ENCODE measurements at regions not wholly inside any gene's neighbourhood (a gene's known extent, or its start where the extent isn't known, plus 50 kb on each side); places are given as distances from the start of the nearest gene placed in this dataset.

DNA sequence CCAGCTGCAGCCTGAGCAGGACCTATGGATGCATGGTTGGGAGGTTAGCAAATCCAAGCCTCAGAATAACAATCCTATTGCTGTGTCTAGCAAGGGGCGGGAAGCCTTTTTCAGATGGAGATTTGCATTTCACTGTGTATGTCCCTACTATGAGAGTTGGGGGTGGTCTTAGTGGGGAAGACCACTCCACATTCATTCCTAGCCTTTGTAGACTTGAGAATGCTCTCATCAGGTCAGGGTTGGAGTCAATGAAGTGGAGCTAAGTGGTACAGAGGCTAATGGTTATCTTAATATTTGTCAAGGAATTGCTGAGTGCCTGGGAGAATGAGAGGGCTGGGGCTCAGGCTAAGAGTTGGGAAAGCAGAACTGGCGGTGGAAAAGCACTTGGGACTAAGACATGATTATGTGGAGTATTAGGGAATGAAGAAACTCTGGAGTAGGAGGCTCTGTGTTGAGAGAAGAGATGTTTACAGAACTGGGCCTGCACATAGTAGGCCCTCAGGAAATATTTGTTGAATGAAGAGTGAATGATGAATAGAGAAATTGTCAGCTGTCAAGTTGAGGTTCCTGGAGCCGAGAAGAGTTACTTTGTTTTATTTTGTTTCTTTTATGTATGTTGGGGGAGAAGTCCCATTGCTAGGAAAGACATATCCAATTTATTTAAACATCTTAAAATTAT is 175.5 kb upstream of the SPRY4 start:
- TF ChIP-seq, protein P1, sequence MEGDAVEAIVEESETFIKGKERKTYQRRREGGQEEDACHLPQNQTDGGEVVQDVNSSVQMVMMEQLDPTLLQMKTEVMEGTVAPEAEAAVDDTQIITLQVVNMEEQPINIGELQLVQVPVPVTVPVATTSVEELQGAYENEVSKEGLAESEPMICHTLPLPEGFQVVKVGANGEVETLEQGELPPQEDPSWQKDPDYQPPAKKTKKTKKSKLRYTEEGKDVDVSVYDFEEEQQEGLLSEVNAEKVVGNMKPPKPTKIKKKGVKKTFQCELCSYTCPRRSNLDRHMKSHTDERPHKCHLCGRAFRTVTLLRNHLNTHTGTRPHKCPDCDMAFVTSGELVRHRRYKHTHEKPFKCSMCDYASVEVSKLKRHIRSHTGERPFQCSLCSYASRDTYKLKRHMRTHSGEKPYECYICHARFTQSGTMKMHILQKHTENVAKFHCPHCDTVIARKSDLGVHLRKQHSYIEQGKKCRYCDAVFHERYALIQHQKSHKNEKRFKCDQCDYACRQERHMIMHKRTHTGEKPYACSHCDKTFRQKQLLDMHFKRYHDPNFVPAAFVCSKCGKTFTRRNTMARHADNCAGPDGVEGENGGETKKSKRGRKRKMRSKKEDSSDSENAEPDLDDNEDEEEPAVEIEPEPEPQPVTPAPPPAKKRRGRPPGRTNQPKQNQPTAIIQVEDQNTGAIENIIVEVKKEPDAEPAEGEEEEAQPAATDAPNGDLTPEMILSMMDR (IDR thresholded peaks at IDR 0.05), result no peak
- no peaks in the 10 kb centered on the region for H3K27me3 Mint-ChIP-seq (ENCODE audit: low read depth)
- no peak for DNase-seq (ENCODE audit: low spot score)
- no peak overlapping the region for H3K4me3 Mint-ChIP-seq (ENCODE audit: unreplicated experiment)
- no peaks in the 10 kb centered on the region for H3K9me3 Mint-ChIP-seq (ENCODE audit: low read depth)
- peaks cover 21% of the 10 kb centered on the region for H3K4me1 Mint-ChIP-seq (ENCODE audit: low read depth)
- no peak overlapping the region for H3K27ac Mint-ChIP-seq (ENCODE audit: unreplicated experiment)
- no peaks in the 10 kb centered on the region for H3K36me3 Mint-ChIP-seq (ENCODE audit: low read depth)

DNA sequence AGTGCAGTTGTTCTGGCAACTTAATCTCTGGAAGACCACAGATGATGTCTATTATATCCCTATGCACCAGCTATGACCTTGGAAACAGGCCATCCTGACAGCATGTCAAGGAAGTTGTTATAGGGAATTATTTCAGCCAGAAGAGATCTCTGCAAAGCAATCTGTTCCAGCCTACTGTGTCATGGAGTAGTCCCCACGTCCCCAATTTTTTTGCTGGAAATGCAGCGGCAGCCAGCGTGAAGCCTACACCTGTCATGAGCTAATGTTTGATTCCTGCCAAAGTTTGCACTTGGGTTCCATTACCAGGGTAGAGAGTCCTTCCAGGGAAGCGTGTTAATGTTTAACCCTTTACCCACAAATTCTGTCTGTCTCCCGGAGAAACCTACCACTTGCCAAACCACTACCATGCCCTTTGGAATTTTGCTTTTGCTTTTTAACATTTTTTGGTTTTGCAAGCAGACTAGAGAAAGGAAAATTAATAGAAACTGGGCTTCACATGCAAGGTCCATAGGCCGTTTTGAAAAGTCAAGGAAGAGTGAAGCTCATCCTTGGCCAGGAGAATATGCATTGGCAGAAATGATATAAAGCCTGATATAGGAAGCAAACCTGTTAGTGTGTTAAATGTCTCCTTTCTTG is 174.9 kb upstream of the SPRY4 start:
- Mint-ChIP-seq H3K9me3 (ENCODE audit: low read depth) (no peaks in the 10 kb centered on the region), H3K4me1 (ENCODE audit: low read depth) (peaks cover 26% of the 10 kb centered on the region), H3K4me3 (ENCODE audit: unreplicated experiment) (no peak overlapping the region), H3K27ac (ENCODE audit: unreplicated experiment) (no peak overlapping the region), H3K27me3 (ENCODE audit: low read depth) (no peaks in the 10 kb centered on the region), H3K36me3 (ENCODE audit: low read depth) (no peaks in the 10 kb centered on the region)
- TF ChIP-seq, protein P1 (IDR thresholded peaks at IDR 0.05), result no peak
- no peak for DNase-seq (ENCODE audit: low spot score)

DNA sequence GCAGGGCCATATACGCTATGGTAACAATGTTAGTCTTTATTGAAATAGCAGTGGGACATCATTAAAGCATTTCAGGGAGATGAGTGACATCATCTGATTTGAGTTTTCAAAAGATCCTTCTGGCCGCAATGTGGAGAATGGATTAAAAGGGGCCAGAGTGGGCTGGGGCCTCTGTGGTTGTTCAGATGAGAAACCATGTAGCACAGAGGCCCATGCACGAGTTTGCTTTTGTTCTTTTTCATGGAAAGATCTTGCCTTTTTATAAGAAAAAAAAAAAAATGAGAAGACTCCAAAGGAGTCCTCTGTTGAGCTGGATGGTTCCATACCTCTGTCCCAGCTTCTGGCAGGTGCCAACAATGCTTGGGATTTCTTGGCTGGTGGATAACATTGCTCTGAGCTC is 173.5 kb upstream of the SPRY4 start:
- DNase-seq (ENCODE audit: low spot score), result no peak
- H3K36me3 Mint-ChIP-seq (ENCODE audit: low read depth), result no peaks in the 10 kb centered on the region
- H3K27ac Mint-ChIP-seq (ENCODE audit: unreplicated experiment), result no peak overlapping the region
- H3K9me3 Mint-ChIP-seq (ENCODE audit: low read depth), result no peaks in the 10 kb centered on the region
- no peak overlapping the region for H3K4me3 Mint-ChIP-seq (ENCODE audit: unreplicated experiment)
- TF ChIP-seq, protein P1 (IDR thresholded peaks at IDR 0.05), result no peak
- H3K27me3 Mint-ChIP-seq (ENCODE audit: low read depth), result no peaks in the 10 kb centered on the region
- peaks cover 28% of the 10 kb centered on the region for H3K4me1 Mint-ChIP-seq (ENCODE audit: low read depth)

DNA sequence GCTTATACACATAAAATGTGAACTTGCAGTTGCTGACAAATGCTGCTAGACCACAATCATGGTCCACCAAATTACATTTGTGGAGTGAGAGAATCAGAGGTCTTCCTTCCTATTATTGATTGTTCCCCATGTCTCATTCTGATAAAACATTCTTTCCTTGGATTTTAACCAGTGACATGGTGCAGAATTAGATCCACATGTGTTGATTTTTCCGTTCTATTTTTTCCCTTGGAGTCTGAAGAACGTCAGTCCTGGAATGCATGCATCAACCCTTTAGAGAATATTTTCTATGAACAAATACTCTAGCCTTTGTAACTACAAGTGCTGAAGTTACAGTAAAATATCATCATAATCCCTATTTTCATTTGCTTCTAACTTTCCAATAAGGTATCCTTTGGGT is 170.7 kb upstream of the SPRY4 start:
- Mint-ChIP-seq H3K27me3 (ENCODE audit: low read depth) (no peaks in the 10 kb centered on the region), H3K4me3 (ENCODE audit: unreplicated experiment) (no peak overlapping the region), H3K36me3 (ENCODE audit: low read depth) (no peaks in the 10 kb centered on the region), H3K27ac (ENCODE audit: unreplicated experiment) (peak overlapping the region; percentile 56), H3K4me1 (ENCODE audit: low read depth) (peaks cover 39% of the 10 kb centered on the region), H3K9me3 (ENCODE audit: low read depth) (no peaks in the 10 kb centered on the region)
- TF ChIP-seq, protein P1 (IDR thresholded peaks at IDR 0.05), result no peak
- no peak for DNase-seq (ENCODE audit: low spot score)

DNA sequence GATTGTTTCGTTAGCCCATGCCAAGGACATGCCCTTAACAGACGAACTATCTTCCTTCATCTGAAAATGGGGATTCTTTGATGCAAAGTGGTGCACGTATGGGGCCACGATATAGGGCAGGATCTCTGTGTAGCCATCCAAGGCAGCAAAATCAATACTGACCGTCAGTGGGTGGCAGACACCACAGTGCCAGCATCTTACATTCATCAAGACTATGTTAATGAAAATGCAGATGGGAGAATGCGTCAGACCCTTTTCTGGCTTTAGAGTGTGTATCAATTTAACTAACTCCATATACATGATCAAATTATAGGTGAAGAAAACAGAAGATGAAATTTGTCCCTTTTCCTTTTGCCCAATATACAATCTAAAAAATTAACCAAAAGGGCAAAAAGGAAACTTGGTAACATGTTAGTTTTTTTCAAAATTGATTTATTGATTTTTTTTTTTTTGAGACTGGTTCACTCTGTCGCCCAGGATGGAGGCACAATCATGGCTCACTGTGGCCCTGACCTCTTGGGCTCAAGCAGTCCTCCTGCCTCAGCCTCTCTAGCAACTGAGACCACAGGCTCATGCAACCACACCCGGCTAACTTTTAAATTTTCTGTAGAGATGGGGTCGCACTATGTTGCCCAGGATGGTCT is 169.2 kb upstream of the SPRY4 start:
- peaks cover 32% of the 10 kb centered on the region for H3K4me1 Mint-ChIP-seq (ENCODE audit: low read depth)
- H3K4me3 Mint-ChIP-seq (ENCODE audit: unreplicated experiment), result no peak overlapping the region
- no peaks in the 10 kb centered on the region for H3K9me3 Mint-ChIP-seq (ENCODE audit: low read depth)
- no peak for DNase-seq (ENCODE audit: low spot score)
- no peak overlapping the region for H3K27ac Mint-ChIP-seq (ENCODE audit: unreplicated experiment)
- TF ChIP-seq, protein P1 (IDR thresholded peaks at IDR 0.05), result no peak
- H3K36me3 Mint-ChIP-seq (ENCODE audit: low read depth), result no peaks in the 10 kb centered on the region
- H3K27me3 Mint-ChIP-seq (ENCODE audit: low read depth), result no peaks in the 10 kb centered on the region

All from chondrocyte (in vitro differentiated cells).